Suprapubic skin (tissue), 4 donors: ENCODE measurements at regions not wholly inside any gene's neighbourhood (a gene's known extent, or its start where the extent isn't known, plus 50 kb on each side); places are given as distances from the start of the nearest gene placed in this dataset.

Source experiments
- DNase-seq, 2 donors: peaks; one replicate each; pipeline ENCODE4 v3.0.0-alpha.2; 2019; ENCODE audit warnings: low spot score in 2 of 2
- H3K27ac ChIP-seq: fragments of 200-600 bp; sonication (generic); one replicate; pipeline ENCODE4 v1.5.1; 2019
- H3K27me3 ChIP-seq: fragments of 200-600 bp; sonication (generic); one replicate; pipeline ENCODE4 v1.5.1; 2019
- H3K36me3 ChIP-seq: fragments of 200-600 bp; sonication (generic); one replicate; pipeline ENCODE4 v1.5.1; 2019
- H3K4me1 ChIP-seq: fragments of 200-600 bp; sonication (generic); one replicate; pipeline ENCODE4 v1.5.1; 2019
- H3K4me3 ChIP-seq: fragments of 200-600 bp; sonication (generic); one replicate; pipeline ENCODE4 v1.5.1; 2019; ENCODE audit warnings: mild to moderate bottlenecking
- H3K9me3 ChIP-seq: fragments of 200-600 bp; sonication (generic); one replicate; pipeline ENCODE4 v1.5.1; 2019
- CTCF ChIP-seq, 2 donors: fragments of 200-600 bp in 1 of 2; fragments of 450-650 bp in 1 of 2; sonication (generic) in 1 of 2; IDR thresholded peaks; one replicate each; pipeline ENCODE4 v1.5.1; 2016 to 2019; ENCODE audit warnings: antibody characterized with exemption in 2 of 2, mild to moderate bottlenecking in 1 of 2, moderate library complexity in 1 of 2
- EP300 ChIP-seq: sonication (generic); formaldehyde crosslinking; IDR thresholded peaks from one replicate; pipeline ENCODE4 v1.6.1; 2017; ENCODE audit warnings: antibody characterized with exemption
- POLR2A ChIP-seq, 2 donors: fragments of 450-650 bp; IDR thresholded peaks; one replicate each; pipeline ENCODE4 v1.6.1; 2017; ENCODE audit warnings: antibody characterized with exemption in 2 of 2, mild to moderate bottlenecking in 2 of 2, moderate library complexity in 2 of 2
- POLR2AphosphoS5 ChIP-seq, 3 donors: sonication (generic); formaldehyde crosslinking; IDR thresholded peaks; one replicate each; pipeline ENCODE4 v1.6.1; 2017; ENCODE audit warnings: antibody characterized with exemption in 3 of 3
- WGBS: methylation state at CpG from one replicate; pipeline ENCODE4 v1.1.5; 2018; 5-methylcytosine and 5-hydroxymethylcytosine counted together

GRCh38 chr20:48054051-48054450, 268.8 kb upstream of the SULF2 start:
- peaks cover 4% of the 10 kb centered on the region for H3K27me3 ChIP-seq
- H3K4me3 ChIP-seq: no peak overlapping the region
- no peak for TF ChIP-seq POLR2AphosphoS5 (IDR thresholded peaks at IDR 0.05)
- no peak for TF ChIP-seq POLR2A (IDR thresholded peaks at IDR 0.05)
- TF ChIP-seq EP300: no peak
- no peak for TF ChIP-seq CTCF (IDR thresholded peaks at IDR 0.05)
- H3K9me3 ChIP-seq: no peaks in the 10 kb centered on the region
- H3K36me3 ChIP-seq: no peaks in the 10 kb centered on the region
- H3K27ac ChIP-seq: no peak overlapping the region
- WGBS: 51% methylated on average over 7 of the region's 7 CpGs
- H3K4me1 ChIP-seq: peaks cover 13% of the 10 kb centered on the region
- DNase-seq: no peak

GRCh38 chr20:48052475-48052835, 267.2 kb upstream of the SULF2 start:
- H3K36me3 ChIP-seq: no peaks in the 10 kb centered on the region
- no peak overlapping the region for H3K4me3 ChIP-seq
- H3K27me3 ChIP-seq: no peaks in the 10 kb centered on the region
- WGBS: 17% methylated on average over 2 of the region's 2 CpGs
- peaks cover 13% of the 10 kb centered on the region for H3K4me1 ChIP-seq
- TF ChIP-seq POLR2AphosphoS5 (IDR thresholded peaks at IDR 0.05): no peak
- no peak for TF ChIP-seq POLR2A (IDR thresholded peaks at IDR 0.05)
- no peak for TF ChIP-seq EP300
- TF ChIP-seq CTCF (IDR thresholded peaks at IDR 0.05): no peak
- H3K9me3 ChIP-seq: no peaks in the 10 kb centered on the region
- DNase-seq: no peak
- no peak overlapping the region for H3K27ac ChIP-seq

- Histone ChIP-seq H3K4me3 (no peak overlapping the region), H3K4me1 (peaks cover 13% of the 10 kb centered on the region), H3K27me3 (no peaks in the 10 kb centered on the region), H3K36me3 (no peaks in the 10 kb centered on the region), H3K27ac (no peak overlapping the region), H3K9me3 (no peaks in the 10 kb centered on the region)
- WGBS: 40% methylated on average over 3 of the region's 3 CpGs
- TF ChIP-seq EP300 (no peak), POLR2A (IDR thresholded peaks at IDR 0.05) (no peak), CTCF (IDR thresholded peaks at IDR 0.05) (no peak), POLR2AphosphoS5 (IDR thresholded peaks at IDR 0.05) (no peak)
- no peak for DNase-seq
These were observed 266.7 kb upstream of the SULF2 start for GRCh38 chr20:48051794-48052474.

- H3K27me3 ChIP-seq: no peaks in the 10 kb centered on the region
- no peak for DNase-seq
- no peaks in the 10 kb centered on the region for H3K36me3 ChIP-seq
- peaks cover 13% of the 10 kb centered on the region for H3K4me1 ChIP-seq
- H3K27ac ChIP-seq: no peak overlapping the region
- WGBS: 82% methylated on average over 1 of the region's 1 CpG
- H3K4me3 ChIP-seq: no peak overlapping the region
- TF ChIP-seq POLR2A (IDR thresholded peaks at IDR 0.05) (no peak), CTCF (IDR thresholded peaks at IDR 0.05) (no peak), EP300 (no peak), POLR2AphosphoS5 (IDR thresholded peaks at IDR 0.05) (no peak)
- no peaks in the 10 kb centered on the region for H3K9me3 ChIP-seq
These were observed 264.4 kb upstream of the SULF2 start for GRCh38 chr20:48049641-48050040.

- no peaks in the 10 kb centered on the region for H3K36me3 ChIP-seq
- no peak overlapping the region for H3K4me3 ChIP-seq
- no peaks in the 10 kb centered on the region for H3K9me3 ChIP-seq
- TF ChIP-seq CTCF (IDR thresholded peaks at IDR 0.05) (no peak), POLR2AphosphoS5 (IDR thresholded peaks at IDR 0.05) (no peak), POLR2A (IDR thresholded peaks at IDR 0.05) (no peak), EP300 (no peak)
- H3K27me3 ChIP-seq: no peaks in the 10 kb centered on the region
- 72% methylated on average over 3 of the region's 3 CpGs for WGBS
- H3K4me1 ChIP-seq: peaks cover 13% of the 10 kb centered on the region
- no peak overlapping the region for H3K27ac ChIP-seq
- DNase-seq: no peak
These were observed 263.9 kb upstream of the SULF2 start for GRCh38 chr20:48049171-48049570.
